ENCODE measurements at regions not wholly inside any gene's neighbourhood (a gene's known extent, or its start where the extent isn't known, plus 50 kb on each side); places are given as distances from the start of the nearest gene placed in this dataset.
"Not testable (repeated sequence)": the region's sequence is repeated elsewhere in the genome, so short reads cannot be mapped to it uniquely, and the experiment has no call there.

DNA sequence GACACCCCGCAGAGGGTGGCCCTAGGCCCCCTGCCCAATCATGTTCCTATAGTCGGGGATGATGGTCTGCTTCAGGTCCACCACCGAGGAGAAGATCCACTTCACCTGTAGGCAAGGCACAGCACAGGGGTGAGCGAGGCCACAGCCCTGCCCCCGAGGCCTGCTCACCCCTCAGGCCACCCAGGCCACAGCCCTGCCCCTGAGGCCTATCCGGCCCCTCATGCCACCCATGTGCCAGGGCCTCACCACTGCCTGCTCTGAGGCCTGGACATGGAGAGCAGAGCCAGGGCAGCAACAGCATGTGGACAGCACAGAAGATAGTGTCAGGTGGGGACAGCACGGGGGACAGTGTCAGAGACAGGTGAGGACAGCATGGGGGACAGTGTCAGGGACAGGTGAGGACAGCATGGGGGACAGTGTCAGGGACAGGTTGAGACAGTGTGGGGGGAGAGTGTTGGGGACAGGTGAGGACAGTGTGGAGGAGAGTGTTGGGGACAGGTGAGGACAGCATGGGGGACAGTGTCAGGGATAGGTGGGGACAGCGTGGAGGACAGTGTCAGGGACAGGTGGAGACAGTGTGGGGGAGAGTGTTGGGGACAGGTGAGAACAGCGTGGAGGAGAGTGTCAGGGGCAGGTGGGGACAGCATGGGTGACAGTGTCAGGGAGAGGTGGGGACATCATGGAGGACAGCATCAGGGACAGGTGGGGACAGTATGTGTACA, 239.7 kb downstream of the TMEM121 start:
- no peak for DNase-seq

DNA sequence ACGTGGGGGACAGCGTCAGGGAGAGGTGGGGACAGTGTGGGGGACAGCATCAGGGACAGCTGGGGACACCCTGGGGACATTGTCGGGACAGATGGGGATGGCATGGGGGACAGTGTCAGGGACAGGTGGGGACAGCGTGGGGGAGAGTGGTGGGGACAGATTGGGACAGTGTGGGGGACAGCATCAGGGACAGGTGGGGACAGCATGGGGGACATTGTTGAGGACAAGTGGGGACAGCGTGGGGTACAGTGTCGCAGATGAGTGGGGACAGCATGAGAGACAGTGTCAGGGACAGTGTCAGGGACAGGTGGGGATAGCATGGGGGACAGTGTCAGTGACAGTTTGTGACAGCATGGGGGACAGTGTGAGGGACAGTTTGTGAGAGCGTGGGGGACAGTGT, 240.9 kb downstream of the TMEM121 start:
- no peak for DNase-seq

DNA sequence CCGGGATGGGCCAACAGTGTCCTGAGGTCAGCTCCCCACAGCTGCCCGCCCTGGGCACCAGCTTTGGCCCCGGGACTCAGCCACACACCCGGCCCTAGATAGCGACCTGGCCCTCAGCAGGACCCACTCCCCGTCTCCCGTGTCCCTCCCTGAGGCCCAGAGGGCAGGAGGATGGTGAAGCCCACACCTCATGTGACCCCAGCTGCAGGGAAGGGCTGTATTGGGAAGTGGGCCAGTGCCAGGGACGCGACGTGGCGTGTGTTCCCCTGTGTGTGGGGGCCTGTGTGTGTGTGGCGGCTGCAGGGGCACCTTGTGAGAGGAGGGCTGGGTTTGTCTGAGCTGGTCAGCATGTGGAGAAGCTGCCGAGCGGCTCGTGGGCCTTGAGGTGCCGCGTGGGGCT, 241.7 kb downstream of the TMEM121 start:
- not testable (repeated sequence) for DNase-seq

DNA sequence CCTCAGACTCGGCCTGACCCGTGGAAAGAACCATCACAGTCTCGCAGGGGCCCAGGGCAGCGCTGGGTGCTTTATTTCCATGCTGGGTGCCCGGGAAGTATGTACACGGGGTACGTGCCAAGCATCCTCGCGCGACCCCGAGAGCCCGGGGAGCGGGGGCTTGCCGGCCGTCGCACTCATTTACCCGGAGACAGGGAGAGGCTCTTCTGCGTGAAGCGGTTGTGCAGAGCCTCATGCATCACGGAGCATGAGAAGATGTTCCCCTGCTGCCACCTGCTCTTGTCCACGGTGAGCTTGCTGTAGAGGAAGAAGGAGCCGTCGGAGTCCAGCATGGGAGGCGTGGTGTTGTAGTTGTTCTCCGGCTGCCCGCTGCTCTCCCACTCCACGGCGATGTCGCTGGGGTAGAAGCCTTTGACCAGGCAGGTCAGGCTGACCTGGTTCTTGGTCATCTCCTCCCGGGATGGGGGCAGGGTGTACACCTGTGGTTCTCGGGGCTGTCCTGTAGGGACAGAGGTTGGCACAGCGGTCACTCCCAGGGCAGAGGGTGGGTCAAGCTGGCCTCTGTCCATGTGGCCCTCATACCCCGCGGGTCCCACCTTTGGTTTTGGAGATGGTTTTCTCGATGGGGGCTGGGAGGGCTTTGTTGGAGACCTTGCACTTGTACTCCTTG, 242.8 kb downstream of the TMEM121 start:
- not testable (repeated sequence) for DNase-seq

DNA sequence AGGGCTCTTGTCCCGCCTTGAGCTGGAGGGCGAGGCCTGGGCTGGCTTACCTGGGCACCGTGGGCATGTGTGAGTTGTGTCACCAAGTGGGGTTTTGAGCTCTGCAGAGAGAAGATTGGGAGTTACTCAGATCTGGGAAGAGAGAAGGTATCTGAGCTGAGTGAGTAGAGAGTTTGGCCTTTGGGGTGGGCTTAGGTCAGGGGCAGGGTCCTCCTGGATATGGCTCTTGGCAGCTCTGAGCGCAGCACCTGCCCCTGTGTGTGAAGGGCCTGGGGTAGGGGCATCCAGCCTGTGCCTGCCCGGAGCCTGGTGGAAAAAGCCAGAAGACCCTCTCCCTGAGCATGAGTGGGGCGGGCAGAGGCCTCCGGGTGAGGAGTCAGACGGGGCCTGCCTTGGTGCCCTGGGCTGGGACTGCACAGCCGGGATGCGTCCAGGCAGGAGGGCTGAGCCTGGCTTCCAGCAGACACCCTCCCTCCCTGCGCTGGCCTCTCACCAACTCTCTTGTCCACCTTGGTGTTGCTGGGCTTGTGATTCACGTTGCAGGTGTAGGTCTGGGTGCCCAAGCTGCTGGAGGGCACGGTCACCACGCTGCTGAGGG, 244.3 kb downstream of the TMEM121 start:
- not testable (repeated sequence) for DNase-seq

DNA sequence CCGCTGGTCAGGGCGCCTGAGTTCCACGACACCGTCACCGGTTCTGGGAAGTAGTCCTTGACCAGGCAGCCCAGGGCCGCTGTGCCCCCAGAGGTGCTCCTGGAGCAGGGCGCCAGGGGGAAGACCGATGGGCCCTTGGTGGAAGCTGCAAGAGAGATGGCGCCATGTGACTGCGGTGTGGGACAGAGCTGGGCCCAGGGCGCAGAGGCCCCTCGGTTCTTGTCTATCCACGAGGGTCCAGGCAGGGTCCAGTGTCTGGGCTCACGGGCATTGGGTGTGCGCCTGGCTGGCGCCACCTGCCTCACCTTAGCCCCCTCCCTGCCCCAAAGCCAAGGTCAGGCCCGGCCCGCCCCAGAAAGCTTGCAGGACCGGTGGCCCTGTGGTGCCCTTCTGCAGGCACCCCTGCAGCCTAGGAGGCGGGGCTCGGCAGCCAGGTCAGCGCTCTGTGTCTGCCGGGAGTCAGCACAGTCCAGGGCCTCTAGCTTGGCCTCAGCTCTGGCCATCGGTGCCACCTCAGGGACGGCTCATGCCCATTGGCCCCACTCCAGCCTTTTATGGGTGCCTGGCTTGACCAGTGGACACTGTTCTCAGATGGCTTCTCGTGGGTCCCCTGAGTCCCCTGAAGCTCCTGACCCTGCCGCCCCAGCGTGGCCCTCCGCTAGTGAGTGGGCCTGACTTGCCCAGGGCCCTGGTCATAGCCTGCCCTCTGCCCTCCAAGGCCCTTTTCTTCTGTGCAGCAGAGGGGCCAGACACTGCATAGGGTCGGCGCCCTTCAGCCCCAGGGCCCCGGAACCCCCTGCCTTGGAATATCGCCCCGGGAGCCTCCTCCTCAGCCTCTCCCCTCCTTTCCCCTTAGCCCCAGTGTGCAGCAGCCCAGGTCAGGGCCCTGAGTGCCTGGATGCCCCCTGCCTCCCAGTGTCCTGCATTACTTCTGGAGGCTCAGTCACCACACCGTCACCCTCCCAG, 245.2 kb downstream of the TMEM121 start:
- not testable (repeated sequence) for DNase-seq

DNA sequence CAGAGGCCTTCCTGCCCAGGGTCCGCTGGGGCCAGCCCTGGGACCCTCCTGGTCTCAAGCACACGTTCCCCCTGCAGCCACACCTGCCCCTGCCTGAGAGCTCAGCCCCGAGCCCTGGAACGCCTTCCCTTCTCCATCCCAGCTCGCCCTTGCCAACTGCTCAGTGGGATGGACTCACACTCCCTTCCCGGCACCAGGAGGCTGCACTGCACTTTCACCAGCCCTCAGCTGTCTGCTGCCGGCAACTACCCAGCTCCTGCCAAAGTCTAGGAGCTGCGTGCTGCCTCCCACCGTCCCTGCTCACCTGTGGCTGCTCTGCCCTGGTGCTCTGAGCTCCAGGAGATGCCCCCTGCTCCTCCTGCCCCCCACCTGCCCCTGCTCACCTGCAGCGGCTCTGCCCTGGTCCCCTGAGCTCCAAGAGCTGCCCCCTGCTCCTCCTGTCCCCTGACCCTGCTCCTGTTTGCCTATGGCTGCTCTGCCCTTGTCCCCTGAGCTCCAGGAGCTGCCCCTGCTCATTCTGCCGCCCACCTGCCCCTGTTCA, 246.4 kb downstream of the TMEM121 start:
- not testable (repeated sequence) for DNase-seq

DNA sequence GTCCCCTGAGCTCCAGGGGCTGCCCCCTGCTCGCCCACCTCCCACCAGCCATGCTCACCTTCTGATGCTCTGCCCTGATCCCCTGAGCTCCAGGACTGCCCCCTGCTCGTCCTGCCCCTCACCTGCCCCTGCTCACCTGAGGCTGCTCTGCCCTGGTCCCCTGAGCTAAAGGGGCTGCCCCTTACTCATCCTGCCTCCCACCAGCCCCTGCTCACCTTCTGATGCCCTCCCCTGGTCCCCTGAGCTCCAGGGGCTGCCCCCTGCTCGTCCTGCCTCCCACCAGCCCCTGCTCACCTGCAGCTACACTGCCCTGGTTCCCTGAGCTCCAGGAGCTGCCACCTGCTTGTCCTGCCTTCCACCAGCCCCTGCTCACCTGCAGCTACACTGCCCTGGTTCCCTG, 247.2 kb downstream of the TMEM121 start:
- no peak for DNase-seq

DNA sequence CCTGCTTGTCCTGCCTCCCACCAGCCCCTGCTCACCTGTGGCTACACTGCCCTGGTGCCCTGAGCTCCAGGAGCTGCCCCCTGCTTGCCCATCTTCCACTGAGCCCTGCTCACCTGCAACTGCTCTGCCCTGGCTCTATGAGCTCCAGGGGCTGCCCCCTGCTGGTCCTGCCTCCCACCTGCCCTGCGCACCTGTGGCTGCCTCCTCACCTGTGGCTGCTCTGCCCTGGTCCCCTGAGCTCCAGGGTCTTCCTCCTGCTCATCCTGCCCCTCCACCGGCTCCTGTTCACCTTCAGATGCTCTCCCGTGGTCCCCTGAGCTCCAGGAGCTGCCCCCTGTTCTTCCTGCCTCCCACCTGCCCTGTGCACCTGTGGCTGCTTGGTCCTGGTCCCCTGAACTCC, 247.6 kb downstream of the TMEM121 start:
- no peak for DNase-seq

DNA sequence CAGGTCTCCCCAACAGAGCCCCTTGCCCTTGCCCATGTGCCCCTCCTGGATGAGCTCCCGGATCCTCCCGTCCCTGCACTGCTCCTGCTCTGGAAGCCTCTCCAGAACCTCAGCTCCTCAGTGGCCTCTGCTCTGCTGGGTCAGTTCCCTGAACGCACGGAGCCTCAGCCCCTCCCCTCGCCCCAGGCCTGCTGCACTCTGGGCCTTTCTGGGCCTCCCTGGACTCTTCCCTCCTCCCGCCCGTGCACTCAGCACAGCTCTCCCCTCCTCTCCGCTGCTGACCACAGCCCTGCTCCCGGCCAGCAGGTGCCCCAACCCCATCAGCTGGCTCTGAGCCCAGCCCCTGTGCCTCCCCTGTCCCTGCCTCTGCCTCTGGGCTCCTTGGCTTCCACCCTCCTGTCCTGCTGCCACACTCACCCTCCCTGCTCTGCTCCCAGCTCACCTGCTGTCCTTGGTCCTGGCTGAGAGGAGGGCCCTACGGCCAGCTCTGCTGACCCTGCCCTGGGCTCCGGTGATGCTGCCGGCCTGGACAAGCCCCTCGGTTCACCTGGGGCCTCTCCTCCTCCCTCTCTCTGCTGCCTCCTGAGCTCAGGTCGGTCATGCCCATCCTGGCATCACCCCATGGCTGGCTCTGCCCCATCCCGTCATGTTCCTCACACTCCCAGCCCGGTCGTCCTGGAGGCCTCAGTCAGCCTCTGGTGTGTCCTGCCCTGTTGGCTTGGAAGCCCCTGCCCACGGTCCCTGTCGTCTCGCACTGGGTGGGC, 248.4 kb downstream of the TMEM121 start:
- DNase-seq, result not testable (repeated sequence)

DNA sequence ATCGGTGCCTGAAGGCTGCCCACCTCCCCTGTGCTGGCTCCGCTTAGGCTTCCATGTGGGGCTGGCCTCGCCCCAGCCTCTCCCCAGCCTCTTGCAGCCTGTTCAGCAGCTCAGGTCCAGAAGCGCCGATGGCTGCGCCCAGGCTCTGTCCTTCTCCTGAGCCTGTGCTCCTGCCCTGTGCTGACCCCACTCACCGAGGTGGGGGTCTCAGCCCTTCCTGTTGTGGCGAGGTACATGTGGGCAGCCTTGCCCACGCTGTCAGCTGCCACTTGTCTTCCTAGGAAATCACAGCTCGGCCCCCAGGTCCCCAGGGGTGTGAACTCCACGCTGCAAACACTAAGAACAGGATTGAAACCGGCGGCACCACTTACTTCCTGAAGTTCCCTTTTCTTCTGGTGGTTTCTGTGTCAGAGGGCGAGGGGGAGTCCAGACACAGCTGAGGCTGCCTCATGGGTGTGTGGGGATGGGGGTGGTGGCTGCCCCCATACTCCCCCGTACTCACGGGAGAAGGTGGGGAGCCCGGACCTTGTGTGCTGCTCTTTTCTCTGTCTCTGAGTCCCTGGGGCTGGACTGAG, 249.1 kb downstream of the TMEM121 start:
- not testable (repeated sequence) for DNase-seq

DNA sequence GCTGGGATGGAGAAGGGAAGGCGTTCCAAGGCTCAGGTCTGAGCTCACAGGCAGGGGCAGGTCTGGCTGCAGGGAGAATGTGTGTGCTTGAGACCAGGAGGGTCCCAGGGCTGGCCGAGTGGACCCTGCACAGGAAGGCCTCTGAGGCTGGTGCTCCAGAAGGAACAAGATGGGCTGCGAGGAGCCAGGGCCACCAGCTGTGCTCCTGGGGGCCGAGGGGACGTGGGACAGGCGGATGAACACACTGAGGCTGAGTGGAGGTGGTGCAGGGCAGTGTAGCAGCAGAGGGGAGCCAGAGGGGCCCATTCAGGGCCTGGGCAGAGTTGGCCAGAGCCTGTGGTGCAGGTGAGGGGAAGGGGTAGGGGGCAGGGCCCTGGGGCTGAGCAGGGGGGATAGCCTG, 249.7 kb downstream of the TMEM121 start:
- DNase-seq, result not testable (repeated sequence)

DNA sequence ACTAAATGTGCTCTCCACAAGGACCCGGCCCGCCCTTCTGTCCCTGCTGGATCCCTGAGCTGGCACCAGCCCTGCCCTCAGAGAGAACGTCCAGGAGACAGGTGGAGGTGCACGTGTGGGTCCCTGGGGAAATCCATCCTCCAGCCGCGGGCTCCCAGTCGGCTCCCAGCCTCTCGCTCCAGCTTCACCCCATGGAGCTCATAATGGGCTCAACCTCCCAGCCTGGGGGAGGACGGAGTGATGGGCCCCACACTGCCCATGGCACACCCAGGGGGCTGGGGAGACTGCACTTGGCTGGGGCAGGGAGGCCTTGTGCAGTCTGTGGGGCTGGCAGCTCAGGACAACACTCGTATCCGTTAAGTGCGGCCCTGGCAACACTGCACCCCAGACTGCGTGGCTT, 250.5 kb downstream of the TMEM121 start:
- no peak for DNase-seq

DNA sequence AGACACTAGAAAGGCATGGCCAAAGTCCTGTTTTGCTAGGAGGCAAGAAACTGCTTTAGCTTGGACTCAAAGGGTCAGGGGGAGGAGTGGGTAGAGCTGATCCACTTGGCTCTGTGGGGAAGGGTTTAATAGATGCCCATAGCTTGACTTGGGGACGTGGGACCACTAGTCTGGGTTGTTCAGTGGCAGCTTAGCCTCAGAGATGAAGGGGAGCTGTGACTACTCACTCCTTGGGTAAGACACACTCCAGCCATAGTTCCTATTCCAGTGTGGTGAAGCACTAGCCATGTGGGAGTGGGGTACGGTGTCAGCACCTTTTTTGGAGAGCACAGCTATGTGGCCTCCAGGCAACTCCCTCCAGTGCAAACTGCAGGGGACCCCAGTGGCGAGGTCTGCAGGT, 257.3 kb downstream of the TMEM121 start:
- DNase-seq, result no peak

DNA sequence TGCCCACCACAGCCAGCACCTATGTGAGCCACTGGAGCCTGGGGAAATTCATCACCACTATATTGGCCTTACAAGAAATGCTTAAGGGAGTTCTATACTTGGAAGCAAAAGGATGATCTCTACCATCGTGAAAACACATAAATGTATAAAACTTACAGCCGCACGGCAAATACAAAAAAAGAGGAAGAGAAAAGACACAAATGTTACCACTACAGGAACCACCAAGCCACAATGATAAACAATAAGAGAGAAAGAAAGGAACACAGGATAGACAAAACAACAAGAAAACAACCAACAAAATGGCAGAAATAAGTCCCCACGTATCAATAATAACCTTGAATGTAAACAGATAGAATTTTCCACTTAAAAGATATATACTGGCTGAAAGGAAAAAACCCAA, 267.5 kb downstream of the TMEM121 start:
- DNase-seq, result no peak

DNA sequence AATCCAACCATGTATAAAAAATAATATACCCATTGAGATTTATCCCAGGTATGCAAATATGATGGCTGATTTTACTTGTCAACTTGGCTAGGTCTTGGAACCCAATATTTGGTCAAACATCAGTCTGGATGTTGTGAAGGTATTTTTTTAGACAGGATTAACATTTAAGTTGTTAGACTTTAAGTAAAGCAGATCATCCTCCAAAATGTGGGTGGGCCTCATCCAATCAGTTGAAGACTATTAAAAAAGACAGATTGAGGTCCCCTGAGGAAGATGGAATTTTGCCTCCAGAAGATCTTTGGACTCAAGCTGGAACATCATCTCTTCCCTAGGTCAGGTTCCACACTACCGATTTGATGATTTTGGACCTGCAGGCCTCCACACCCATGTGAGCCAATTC, 271.2 kb downstream of the TMEM121 start:
- no peak for DNase-seq

DNA sequence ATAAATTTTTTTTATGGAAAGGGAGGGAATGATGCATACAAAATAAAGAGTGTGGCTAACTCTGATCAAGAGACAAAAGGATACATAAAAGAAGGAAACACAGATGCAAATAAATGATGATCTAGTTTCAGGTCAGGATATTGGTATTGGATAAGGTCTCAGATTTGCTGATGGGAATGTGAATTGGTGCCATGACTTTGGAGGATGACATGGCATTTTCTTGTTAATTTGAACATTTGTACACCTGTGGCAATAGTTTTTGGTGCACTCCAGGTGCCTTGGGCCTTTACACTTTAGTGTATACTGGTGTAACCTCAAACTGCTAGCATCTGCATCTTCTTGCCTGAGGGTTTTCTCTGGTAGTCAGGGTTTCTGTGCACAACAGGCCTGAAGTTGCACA, 279.3 kb downstream of the TMEM121 start:
- no peak for DNase-seq

DNA sequence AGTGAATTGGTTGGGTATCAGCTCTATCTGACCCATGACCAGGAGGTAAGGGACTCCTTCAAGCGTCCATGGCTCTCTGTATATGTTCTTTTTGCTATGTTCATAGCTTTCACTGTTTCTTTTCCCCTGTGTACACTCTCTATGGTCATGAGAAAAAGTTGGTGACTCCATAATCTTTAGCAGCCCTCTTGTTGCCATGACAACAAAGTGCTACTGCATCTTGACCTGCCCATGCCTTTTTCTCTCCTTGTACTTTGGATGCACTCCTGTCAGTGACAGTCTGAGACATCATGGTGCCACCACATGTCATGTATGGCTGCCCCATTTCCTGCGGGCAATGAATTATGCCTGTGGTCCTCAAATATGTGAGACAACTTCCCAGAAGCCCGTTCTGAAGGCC, 280.2 kb downstream of the TMEM121 start:
- no peak for DNase-seq

DNA sequence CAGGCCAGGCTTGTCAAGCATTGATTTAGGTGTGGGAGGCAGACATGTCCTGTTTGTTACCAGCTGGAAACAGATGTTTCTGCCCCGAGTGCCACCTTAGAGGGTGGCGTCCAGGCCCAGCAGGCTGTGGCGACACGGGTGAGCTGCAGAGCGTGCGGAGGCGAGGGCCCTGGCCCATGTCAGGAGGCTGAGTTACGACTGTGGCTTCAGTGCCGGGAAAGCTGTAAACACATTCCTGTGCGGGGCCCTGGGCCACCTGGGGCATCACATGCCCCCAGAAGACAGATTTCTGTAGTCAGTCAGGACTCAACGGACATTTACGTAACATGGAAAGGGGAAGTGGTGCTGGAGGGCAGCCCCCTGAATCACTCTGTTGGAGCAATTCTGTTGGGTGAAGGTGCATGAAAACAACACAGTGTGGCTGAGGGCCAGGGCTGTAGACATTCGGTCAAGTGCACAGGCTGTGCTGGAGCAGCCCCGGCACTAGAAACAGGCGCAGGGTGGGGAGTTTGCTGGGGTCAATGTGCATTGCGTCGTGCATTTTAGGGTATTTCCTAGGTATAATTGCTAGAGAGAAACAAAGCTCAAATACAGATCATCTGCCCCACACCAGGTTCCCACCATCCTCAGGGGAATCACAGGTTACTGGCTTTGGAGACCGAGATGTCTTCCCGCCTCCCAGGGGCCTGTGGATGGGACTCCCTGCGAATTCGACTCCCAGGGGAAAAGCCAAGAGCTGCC, 291.8 kb downstream of the TMEM121 start:
- no peak for DNase-seq

DNA sequence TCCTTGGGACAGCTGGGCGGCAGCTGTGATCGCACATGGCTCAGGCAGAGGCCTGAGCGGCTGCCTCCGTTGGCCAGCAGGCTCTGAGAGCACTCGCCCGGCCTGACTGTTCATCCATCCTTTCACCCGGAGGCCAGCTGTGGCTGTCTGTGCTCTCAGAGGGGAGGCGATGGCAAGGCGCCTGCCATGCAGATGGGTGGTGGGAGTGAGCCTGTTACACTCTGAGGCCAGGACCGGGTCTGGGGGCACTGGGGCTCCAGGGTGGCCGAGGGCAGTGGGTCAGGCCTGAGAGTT, 292.3 kb downstream of the TMEM121 start:
- no peak for DNase-seq

DNA sequence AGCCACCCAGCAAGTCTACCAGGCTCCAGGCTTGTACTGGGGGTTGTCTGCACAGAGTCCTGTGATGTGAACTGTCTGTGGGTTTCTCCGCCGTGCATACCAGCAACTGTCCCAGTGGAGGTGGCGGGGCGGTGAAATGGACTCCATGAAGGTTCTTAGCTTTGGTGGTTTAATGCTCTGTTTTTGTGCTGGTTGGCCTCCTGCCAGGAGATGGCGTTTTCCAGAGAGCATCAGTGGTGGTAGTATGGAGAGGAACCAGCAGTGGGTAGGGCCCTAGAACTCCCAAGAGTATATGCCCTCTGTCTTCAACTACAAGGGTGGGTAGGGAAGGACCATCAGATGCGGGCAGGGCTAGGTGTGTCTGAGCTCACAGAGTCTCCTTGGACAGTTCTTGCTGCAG, 303.8 kb downstream of the TMEM121 start:
- DNase-seq, result no peak

Data from NCI-H1436 treated with DMSO at 0.1 percent for 48 hours (cell line).